GDM1 (cell line): ENCODE measurements at regions not wholly inside any gene's neighbourhood (a gene's known extent, or its start where the extent isn't known, plus 50 kb on each side); places are given as distances from the start of the nearest gene placed in this dataset.
"Not testable (repeated sequence)": the region's sequence is repeated elsewhere in the genome, so short reads cannot be mapped to it uniquely, and the experiment has no call there.

ENCODE experiments used
- DNase-seq: peaks from one replicate; lab custom pipeline; 2025; lab: John Stamatoyannopoulos, UW

- DNase-seq: no peak
These were observed 306.0 kb upstream of the HS3ST5 start for GRCh38 chr6:114648847-114649246.

GRCh38 chr6:114638341-114638740 is 295.5 kb upstream of the HS3ST5 start:
- DNase-seq: no peak

- no peak for DNase-seq
These were observed 291.2 kb upstream of the HS3ST5 start for GRCh38 chr6:114634016-114634415.

GRCh38 chr6:114626226-114626625 is 283.4 kb upstream of the HS3ST5 start:
- DNase-seq: not testable (repeated sequence)

GRCh38 chr6:114619621-114620200 is 276.9 kb upstream of the HS3ST5 start:
- no peak for DNase-seq

GRCh38 chr6:114611696-114612095 is 268.9 kb upstream of the HS3ST5 start:
- DNase-seq: no peak

- no peak for DNase-seq
These were observed 265.3 kb upstream of the HS3ST5 start for GRCh38 chr6:114608091-114608490.

- no peak for DNase-seq
These were observed 262.8 kb upstream of the HS3ST5 start for GRCh38 chr6:114605656-114606055.

- no peak for DNase-seq
These were observed 257.6 kb upstream of the HS3ST5 start for GRCh38 chr6:114600381-114600780.

- DNase-seq: no peak
These were observed 252.8 kb upstream of the HS3ST5 start for GRCh38 chr6:114595591-114595990.

- DNase-seq: no peak
These were observed 252.4 kb upstream of the HS3ST5 start for GRCh38 chr6:114595186-114595585.

GRCh38 chr6:114592506-114592905 is 249.7 kb upstream of the HS3ST5 start:
- DNase-seq: no peak

- DNase-seq: no peak
These were observed 245.9 kb upstream of the HS3ST5 start for GRCh38 chr6:114588726-114589125.

- DNase-seq: no peak
These were observed 243.5 kb upstream of the HS3ST5 start for GRCh38 chr6:114586298-114586697.

- no peak for DNase-seq
These were observed 238.5 kb upstream of the HS3ST5 start for GRCh38 chr6:114581293-114581692.

- DNase-seq: no peak
These were observed 238.1 kb upstream of the HS3ST5 start for GRCh38 chr6:114580882-114581281.

- DNase-seq: no peak
These were observed 236.7 kb upstream of the HS3ST5 start for GRCh38 chr6:114579486-114579885.

GRCh38 chr6:114577109-114577508 is 234.3 kb upstream of the HS3ST5 start:
- DNase-seq: no peak

GRCh38 chr6:114576330-114576729 is 233.5 kb upstream of the HS3ST5 start:
- DNase-seq: no peak

- DNase-seq: no peak
These were observed 226.8 kb upstream of the HS3ST5 start for GRCh38 chr6:114569669-114570068.

- no peak for DNase-seq
These were observed 221.6 kb upstream of the HS3ST5 start for GRCh38 chr6:114564302-114564933.

- no peak for DNase-seq
These were observed 216.6 kb upstream of the HS3ST5 start for GRCh38 chr6:114559419-114559818.

- no peak for DNase-seq
These were observed 215.3 kb upstream of the HS3ST5 start for GRCh38 chr6:114558153-114558552.

GRCh38 chr6:114556846-114557488 is 214.1 kb upstream of the HS3ST5 start:
- no peak for DNase-seq
